H1 (cell line): ENCODE measurements at regions not wholly inside any gene's neighbourhood (a gene's known extent, or its start where the extent isn't known, plus 50 kb on each side); places are given as distances from the start of the nearest gene placed in this dataset.

Experiments
- JUN ChIP-seq: IDR thresholded peaks from 2 replicates; pipeline ENCODE4 v1.6.1; 2011; ENCODE audit warnings: low read depth, mild to moderate bottlenecking, improper control_type of control experiment, low read length
- MAFK ChIP-seq: IDR thresholded peaks from 2 replicates; pipeline ENCODE4 v1.6.1; 2012; ENCODE audit warnings: low read depth, mild to moderate bottlenecking, improper control_type of control experiment, low read length
- POLR2A ChIP-seq, 2 experiments: IDR thresholded peaks; 1 replicate in 1 of 2; 2 replicates in 1 of 2; pipeline ENCODE4 v1.6.1; 2011; ENCODE audit warnings: low read depth in 2 of 2, low read length in 2 of 2, mild to moderate bottlenecking in 2 of 2; ENCODE audit errors: control extremely low read depth in 1 of 2
- RBBP5 ChIP-seq: IDR thresholded peaks from 2 replicates; pipeline ENCODE4 v1.7.1; 2012; ENCODE audit warnings: low read depth, mild to moderate bottlenecking, inconsistent platforms, low read length, moderate library complexity, borderline replicate concordance
- SIX5 ChIP-seq: IDR thresholded peaks from 2 replicates; pipeline ENCODE4 v1.6.1; 2011; ENCODE audit warnings: mild to moderate bottlenecking, low read depth, low read length
- TF ChIP-seq, protein P1 (sequence below), 3 experiments: IDR thresholded peaks; 1 replicate in 2 of 3; 2 replicates in 1 of 3; pipeline versions ENCODE4 v1.5.1 to v1.6.1; 2011; ENCODE audit warnings: low read length in 3 of 3, mild to moderate bottlenecking in 3 of 3, inconsistent platforms in 2 of 3, low read depth in 1 of 3, moderate library complexity in 1 of 3; ENCODE audit not compliant: insufficient read depth in 1 of 3; ENCODE audit errors: control extremely low read depth in 1 of 3

GRCh38 chr2:154555710-154556109, 142.8 kb upstream of the KCNJ3 start (continued):
- no peak for TF ChIP-seq JUN
- TF ChIP-seq POLR2A (IDR thresholded peaks at IDR 0.05; ENCODE audit: control extremely low read depth in 1 of 2, low read depth in 2 of 2, low read length in 2 of 2) = no peak
- TF ChIP-seq MAFK = no peak
- TF ChIP-seq, protein P1, sequence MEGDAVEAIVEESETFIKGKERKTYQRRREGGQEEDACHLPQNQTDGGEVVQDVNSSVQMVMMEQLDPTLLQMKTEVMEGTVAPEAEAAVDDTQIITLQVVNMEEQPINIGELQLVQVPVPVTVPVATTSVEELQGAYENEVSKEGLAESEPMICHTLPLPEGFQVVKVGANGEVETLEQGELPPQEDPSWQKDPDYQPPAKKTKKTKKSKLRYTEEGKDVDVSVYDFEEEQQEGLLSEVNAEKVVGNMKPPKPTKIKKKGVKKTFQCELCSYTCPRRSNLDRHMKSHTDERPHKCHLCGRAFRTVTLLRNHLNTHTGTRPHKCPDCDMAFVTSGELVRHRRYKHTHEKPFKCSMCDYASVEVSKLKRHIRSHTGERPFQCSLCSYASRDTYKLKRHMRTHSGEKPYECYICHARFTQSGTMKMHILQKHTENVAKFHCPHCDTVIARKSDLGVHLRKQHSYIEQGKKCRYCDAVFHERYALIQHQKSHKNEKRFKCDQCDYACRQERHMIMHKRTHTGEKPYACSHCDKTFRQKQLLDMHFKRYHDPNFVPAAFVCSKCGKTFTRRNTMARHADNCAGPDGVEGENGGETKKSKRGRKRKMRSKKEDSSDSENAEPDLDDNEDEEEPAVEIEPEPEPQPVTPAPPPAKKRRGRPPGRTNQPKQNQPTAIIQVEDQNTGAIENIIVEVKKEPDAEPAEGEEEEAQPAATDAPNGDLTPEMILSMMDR (IDR thresholded peaks at IDR 0.05; ENCODE audit: control extremely low read depth in 1 of 3, insufficient read depth in 1 of 3, low read depth in 1 of 3, low read length in 3 of 3) = no peak
- TF ChIP-seq SIX5 = no peak
- TF ChIP-seq RBBP5 = no peak
- TF ChIP-seq, all 59 proteins: peak for 0
